ENCODE measurements at regions not wholly inside any gene's neighbourhood (a gene's known extent, or its start where the extent isn't known, plus 50 kb on each side); places are given as distances from the start of the nearest gene placed in this dataset.
A peak's percentile ranks its signal among the peaks of the same experiment; 100 is the strongest.
"Not testable (repeated sequence)": the region's sequence is repeated elsewhere in the genome, so short reads cannot be mapped to it uniquely, and the experiment has no call there.

DNA sequence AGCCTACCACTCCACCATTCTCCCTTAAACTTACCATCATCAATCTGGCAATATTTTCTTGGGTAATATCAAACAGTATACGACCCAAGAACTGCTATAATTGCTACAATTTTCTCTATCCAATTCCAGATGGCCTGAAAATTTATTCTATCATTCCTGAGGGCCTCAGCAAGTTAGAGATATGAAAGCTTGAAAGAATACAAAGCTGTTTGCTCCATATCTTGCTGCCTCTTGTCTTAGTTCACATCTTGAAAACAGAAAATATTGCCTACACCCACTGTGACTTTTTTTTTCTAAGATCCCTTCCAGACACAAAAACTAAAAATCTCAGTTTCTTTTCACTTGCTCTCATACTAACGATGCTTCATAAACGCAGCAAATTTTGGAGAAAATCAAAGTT is 898.9 kb downstream of the OTOL1 start:
- DNase-seq (ENCODE audit: low spot score): no peak

DNA sequence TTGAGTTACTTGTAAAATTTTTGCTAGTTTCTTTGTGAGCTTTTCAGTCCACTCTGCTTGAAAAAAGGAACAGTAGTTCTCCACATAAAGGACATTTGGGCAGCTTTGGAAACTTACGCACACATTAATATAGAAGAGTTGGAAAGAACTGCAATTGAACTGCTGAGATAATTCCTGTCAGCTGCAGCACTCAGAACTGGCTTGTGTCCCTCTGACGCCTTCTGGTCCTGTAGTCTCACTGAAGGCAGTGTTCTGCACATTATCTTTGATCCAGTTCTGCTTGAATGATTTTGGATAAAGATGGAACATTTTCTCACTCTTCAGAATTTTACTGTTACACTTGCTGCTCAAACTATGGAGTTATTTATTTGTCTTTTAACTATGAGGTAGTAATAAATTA is 901.9 kb downstream of the OTOL1 start:
- no peak for DNase-seq (ENCODE audit: low spot score)

- no peak for DNase-seq (ENCODE audit: low spot score)
Observed at GRCh38 chr3:162400697-162401096, 904.1 kb downstream of the OTOL1 start.

- DNase-seq (ENCODE audit: low spot score): not testable (repeated sequence)
Observed at GRCh38 chr3:162411556-162411955, 914.9 kb downstream of the OTOL1 start.

- no peak for DNase-seq (ENCODE audit: low spot score)
Observed at GRCh38 chr3:162421721-162422120, 925.1 kb downstream of the OTOL1 start.

- DNase-seq (ENCODE audit: low spot score): no peak
Observed at GRCh38 chr3:162428192-162428591, 931.6 kb downstream of the OTOL1 start.

DNA sequence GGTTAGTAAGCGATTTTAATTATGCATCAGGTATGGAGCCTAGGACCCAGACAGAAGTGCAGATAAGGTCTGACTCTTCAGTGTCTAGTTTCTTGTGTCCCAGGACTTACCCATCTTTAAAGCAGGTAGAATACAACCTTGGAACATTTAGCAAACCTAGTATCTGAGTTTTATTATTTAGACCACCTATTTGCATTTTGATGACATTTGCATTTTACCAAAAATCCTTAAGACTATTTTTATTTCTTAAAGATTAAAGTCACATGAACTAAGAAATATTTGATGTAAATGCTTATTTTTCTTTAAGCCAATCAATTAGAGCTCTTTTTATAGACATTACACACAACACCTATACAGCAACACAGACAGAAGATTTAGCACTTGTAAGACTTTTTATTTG is 939.1 kb downstream of the OTOL1 start:
- no peak for DNase-seq (ENCODE audit: low spot score)

GRCh38 chr3:162436826-162437225 is 940.2 kb downstream of the OTOL1 start:
- no peak for DNase-seq (ENCODE audit: low spot score)

- no peak for DNase-seq (ENCODE audit: low spot score)
Observed at GRCh38 chr3:162437480-162437879, 940.9 kb downstream of the OTOL1 start.

GRCh38 chr3:162441716-162442115 is 945.1 kb downstream of the OTOL1 start:
- DNase-seq (ENCODE audit: low spot score): no peak

DNA sequence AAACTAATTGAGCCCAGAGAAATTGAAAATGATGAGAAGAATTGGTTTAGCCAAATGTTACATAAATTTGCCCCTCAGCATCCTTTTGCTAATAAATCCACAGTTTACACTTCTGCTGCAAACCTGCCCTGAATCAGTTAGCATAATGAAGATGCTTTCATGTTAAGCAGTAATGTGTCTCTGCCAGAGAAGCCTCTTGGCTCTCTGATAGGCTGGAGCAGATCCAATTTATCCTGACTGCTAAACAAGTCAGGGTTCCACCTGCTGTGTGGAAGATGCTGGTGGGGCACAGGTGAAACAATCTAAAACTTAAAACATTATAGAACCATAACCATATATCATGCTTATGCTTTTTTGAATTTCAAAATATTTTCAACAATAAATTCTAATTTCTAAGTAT is 946.8 kb downstream of the OTOL1 start:
- no peak for DNase-seq (ENCODE audit: low spot score)

GRCh38 chr3:162468791-162469190 is 972.2 kb downstream of the OTOL1 start:
- DNase-seq (ENCODE audit: low spot score): no peak

DNA sequence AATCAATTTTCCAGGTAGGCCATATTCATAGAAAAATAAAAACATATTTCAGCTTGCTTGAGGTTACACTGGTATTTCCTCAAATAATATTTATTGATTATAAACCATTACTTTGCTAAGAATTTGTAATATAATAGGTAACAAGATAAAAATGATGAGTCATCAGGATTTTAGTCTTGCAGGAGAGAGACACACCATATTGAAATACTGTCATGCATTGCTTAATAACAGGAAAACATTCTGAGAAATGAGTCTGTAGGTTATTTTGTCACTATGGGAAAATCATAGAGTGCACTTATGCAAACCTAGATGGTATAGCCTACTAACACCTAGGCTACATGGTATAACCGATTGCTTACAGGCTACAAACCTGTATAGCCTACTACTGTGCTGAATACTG is 990.5 kb downstream of the OTOL1 start:
- no peak for DNase-seq (ENCODE audit: low spot score)

DNA sequence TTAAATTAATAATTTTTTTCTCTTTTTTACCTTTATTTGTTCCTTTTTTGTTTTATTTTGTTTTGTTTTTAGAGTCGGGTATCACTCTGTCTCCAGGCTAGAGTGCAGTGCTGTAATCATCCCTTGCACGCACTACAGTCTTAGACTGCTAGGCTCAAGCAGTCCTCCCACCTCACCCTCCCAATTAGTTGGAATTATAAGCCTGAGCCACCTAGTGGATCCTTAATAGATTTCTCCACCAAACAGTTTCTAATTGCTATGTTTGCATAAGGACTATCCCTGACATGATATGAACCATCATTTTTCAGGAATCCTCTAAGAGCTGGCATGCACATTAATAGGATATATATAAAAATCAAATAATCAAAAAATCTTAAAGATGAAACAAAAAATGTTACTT is 993.2 kb downstream of the OTOL1 start:
- DNase-seq (ENCODE audit: low spot score): no peak

- peak; percentile 45 for DNase-seq (ENCODE audit: low spot score)
Observed at GRCh38 chr3:162491952-162492351, 995.3 kb downstream of the OTOL1 start.

- no peak for DNase-seq (ENCODE audit: low spot score)
Observed at GRCh38 chr3:162492446-162493081, 996.0 kb downstream of the OTOL1 start.

GRCh38 chr3:162498626-162499025 is 1002.0 kb downstream of the OTOL1 start:
- no peak for DNase-seq (ENCODE audit: low spot score)

DNA sequence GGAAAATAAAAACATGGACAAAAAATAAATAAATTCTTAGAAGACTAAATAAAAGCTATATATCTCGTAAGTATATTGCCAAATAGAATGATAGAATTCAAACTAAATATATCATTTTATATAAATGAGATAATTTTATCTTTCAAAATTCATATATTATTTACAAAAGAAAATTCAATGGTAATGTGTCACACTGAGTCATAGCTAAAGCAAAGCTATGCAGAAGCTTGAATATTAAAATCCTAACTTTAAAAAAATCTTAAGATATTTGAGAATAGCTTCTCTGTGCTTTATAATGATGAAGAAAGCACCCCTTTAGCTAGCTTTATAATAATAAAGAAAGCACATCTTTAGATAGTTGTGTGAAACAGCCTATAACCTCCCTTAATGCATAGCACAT is 1010.8 kb downstream of the OTOL1 start:
- no peak for DNase-seq (ENCODE audit: low spot score)

DNA sequence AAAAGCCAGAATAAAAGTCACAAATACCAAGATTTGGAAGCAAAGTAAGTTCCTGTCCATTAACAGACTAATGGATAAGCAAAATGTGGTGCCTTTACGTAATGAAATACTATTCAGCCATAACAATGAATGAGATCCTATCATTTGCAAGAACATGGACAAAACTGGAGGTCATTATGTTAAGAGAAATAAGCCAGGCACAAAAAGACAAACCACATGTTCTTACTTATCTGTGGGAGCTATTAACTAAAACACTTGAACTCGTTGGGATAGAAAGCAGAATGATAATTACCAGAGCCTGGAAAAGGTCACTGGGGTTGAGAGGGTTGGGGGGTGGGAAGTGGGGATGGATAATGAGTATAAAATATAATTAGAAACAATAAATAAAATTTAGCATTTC is 1015.9 kb downstream of the OTOL1 start:
- DNase-seq (ENCODE audit: low spot score): peak; percentile 81

DNA sequence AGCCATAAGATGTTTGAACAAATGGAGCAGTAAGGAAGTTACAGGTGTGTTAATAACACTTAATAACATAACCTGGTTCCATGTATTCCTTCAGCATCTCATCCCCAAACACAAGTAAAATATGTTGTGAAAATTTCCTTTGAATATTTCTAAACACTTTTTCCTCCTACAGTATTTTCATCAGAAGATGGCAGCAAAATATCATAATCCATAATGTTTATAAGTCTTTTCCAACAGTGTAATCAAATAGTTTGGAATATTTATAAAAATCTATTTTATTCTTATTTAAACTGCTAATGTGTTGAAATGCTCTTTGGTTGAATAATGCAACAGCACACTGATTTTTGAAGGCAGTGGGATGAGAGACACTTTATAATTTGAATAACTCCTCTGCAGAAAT is 1020.5 kb downstream of the OTOL1 start:
- no peak for DNase-seq (ENCODE audit: low spot score)

DNA sequence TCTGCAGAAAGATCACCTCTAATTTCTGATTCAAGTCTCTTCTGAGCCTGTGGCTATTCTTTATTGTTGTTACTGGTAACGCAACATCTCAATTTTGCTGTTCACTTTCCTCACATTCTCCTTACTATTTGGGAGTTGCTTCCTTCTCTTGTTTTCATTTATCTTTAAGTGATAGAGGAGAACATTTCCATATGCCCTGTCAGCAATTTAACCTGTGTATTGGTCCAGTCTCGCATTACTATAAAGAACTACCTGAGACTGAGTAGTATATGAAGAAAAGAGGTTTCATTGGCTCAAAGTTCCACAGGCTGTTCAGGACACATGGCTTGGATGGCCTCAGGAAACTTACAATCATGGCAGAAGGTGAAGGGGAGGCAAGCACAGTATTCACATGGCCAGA is 1025.1 kb downstream of the OTOL1 start:
- DNase-seq (ENCODE audit: low spot score): no peak

- DNase-seq (ENCODE audit: low spot score): peak; percentile 11
Observed at GRCh38 chr3:162525066-162525742, 1028.6 kb downstream of the OTOL1 start.

GRCh38 chr3:162525771-162526170 is 1029.2 kb downstream of the OTOL1 start:
- no peak for DNase-seq (ENCODE audit: low spot score)

GRCh38 chr3:162534431-162534830 is 1037.8 kb downstream of the OTOL1 start:
- DNase-seq (ENCODE audit: low spot score): no peak
